GM12878 (cell line): ENCODE measurements at regions not wholly inside any gene's neighbourhood (a gene's known extent, or its start where the extent isn't known, plus 50 kb on each side); places are given as distances from the start of the nearest gene placed in this dataset.

Experiments used
- ATF2 ChIP-seq: IDR thresholded peaks from 2 replicates; pipeline ENCODE4 v1.6.1; 2012; ENCODE audit warnings: low read length, inconsistent platforms
- GABPA ChIP-seq: IDR thresholded peaks from 2 replicates; pipeline ENCODE4 v1.6.1; 2014; ENCODE audit warnings: antibody characterized with exemption, low read depth, mild to moderate bottlenecking, inconsistent platforms
- NFIC ChIP-seq: IDR thresholded peaks from 2 replicates; pipeline ENCODE4 v1.6.1; 2012; ENCODE audit warnings: low read depth, mild to moderate bottlenecking, inconsistent platforms, low read length, moderate library complexity
- NFYB ChIP-seq: IDR thresholded peaks from 2 replicates; pipeline ENCODE4 v1.6.1; 2011; ENCODE audit warnings: low read depth, mild to moderate bottlenecking, low read length, improper control_type of control experiment, moderate library complexity; ENCODE audit not compliant: insufficient read depth
- RUNX3 ChIP-seq: IDR thresholded peaks from 2 replicates; pipeline ENCODE4 v1.6.1; 2012; ENCODE audit warnings: low read length, inconsistent platforms
- ZNF384 ChIP-seq: IDR thresholded peaks from 2 replicates; pipeline ENCODE4 v1.6.1; 2012; ENCODE audit warnings: low read depth, mild to moderate bottlenecking, low read length, improper control_type of control experiment, borderline replicate concordance
- microRNA-seq: library from miRNA; unstranded; fragments of <30 nt; microRNA quantifications from one replicate; pipeline ENCODE4, GENCODE V29; 2018
- small RNA-seq: library from RNA; depleted of rRNA; stranded (forward); fragments of <200 nt; gene quantifications from one replicate; pipeline ENCODE3, GENCODE V24; 2014

DNA sequence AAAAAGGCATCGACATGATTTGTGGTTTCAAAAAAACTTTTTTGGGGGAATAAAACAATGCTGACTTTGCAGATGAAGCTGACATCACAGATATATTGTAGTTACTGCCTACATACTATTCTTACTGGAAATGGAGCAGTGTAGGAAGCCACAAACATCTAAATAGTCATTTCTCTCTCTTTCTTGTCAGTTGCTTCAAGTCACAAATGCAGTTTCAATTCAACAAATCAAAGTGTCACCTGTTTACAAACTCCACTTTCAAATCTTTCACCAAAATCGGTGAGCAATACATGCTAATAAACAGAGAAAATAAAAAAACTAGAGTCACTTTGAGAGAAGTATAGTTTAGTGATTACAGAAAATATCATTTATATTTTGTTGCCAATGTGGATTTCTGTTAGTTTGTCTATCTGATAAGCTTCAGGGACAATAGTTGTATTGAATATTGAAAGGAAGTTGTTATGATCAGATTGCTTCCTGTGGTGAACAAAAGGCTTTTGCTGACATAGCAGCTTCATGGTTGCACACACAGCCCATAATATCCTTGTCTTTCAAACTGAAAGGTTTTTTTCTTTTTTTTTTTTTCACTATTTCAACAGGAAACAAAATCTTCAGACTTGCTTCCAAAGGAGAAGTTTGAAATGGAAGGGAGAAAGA, 49.7 kb upstream of the PTPN13 start (continued):
- TF ChIP-seq ATF2 (peak; percentile 77), GABPA (peak; percentile 48; the same call in 1 of the 2 replicates), NFYB (peak; percentile 42; the same call in 1 of the 2 replicates), RUNX3 (peak; percentile 80), NFIC (peak; percentile 82; the same call in 1 of the 2 replicates), ZNF384 (peak; percentile 80)

Small RNA genes lying in the stretch of these regions (microRNA-seq; reads per million reads assigned to microRNA genes)
- gene MIR4452 = 2.8 reads per million, percentile 13 among the genes with 10 or more reads in this experiment

Small RNA genes lying in the stretch of these regions (small RNA-seq; reads per million reads assigned to genes)
- gene MIR4452 = 0.35 reads per million
